ENCODE measurements at regions not wholly inside any gene's neighbourhood (a gene's known extent, or its start where the extent isn't known, plus 50 kb on each side); places are given as distances from the start of the nearest gene placed in this dataset.
"Not testable (repeated sequence)": the region's sequence is repeated elsewhere in the genome, so short reads cannot be mapped to it uniquely, and the experiment has no call there.

DNA sequence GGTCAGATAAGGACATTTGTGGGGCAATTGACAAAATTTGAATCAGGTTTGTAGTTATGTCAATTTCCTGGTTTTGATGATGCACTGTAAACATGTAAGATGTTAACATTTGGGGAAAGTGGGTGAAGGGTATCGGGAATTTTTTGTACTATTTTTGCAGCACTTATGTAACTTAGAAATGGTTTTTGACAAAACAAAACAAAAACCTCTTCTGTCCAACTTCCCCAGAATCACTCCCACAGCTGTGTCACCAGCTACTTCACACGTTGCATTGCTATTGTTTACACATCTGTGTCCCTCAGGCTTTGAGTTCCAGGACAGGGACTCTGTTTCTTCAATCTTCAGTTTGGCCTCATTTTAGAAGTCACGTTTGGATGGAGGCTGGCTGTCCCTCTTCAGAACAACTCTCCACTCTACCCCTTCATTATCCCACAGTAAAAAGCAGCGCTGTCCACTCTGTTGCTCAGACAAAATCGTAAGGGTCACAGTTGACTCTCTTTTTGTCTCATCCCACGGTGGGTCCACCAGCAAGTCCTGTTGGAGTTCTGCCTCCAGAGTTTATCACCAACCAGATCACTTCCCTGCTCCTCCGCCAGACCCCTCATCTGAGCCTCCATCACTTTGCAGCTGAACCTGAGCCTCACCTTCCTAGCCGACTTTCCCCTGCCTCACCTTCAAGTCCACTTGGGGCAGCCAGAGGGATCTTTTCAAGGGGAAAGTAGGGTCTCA is 63.2 kb downstream of the NENF start:
- DNase-seq, result no peak

DNA sequence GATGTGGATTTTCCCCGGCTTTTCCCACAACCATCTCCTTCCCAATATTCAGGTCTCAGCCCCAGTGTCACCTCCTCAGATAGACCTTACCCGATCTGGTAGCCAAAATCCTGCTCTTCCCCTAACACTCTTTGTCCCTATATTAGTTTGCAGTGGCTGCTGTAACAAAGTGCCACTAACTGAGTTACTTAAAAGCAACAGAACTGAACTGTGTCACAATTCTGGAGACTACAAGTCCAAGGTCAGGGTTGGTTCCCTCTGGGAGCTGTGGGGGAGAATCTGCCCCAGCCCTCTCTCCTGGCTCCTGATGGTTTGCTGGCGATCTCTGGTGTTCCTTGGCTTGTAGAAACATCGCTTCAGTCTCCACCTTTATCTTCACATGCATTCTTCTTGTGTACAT is 64.0 kb downstream of the NENF start:
- no peak for DNase-seq

DNA sequence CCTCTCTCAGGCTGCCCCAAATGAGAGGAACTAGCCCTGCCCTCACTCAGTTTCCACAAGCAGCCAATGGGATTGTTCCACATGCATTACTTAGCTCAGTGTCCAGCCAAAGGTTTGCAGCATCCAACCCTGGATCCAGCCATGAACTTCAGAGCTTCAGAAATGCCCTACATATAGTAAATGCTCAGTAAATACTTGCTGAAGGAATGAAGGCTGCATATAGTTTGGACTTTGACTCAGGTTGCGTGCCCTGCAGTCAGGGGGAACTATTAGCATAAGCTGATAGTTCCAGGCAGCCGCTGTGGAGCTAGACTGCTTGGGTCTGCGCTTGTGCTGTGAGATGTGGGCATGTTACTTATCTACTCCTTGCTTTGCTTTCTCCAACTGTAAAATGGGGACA is 64.8 kb downstream of the NENF start:
- no peak for DNase-seq

DNA sequence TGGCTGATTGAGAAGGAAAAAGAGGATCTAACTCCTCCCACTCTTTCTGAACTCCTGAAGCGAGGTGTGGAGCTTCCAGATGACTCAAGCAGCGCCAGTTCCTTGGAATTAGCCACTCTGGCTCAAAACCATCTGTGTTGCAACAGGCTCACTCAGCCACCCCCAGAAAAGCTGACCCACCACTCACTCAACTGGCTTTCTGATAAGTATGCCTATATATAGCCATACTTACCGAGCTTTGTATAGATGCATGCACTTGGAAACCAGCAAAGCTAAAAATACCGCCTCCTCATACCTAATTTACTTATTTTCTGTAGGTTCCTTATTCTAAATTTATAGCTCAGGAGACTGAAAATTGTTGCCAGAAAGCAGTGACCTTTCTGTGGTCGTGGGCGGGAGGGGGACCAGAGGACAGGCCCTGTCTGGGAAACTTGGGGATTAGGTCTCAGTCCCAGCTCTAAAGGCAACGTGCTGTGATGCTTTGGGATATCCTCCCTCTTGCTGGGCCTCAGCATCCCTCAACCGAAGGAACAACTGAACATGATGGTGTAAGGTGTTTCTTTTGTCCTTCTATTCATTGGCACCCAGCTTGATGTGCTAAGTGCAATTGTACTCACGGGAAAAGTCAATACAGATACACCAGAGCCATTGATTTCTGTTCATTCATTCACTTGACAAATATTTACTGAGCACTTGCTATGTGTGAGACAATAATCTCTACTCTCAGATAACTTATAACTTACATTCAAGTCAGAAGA is 65.7 kb downstream of the NENF start:
- peak; percentile 46 for DNase-seq

DNA sequence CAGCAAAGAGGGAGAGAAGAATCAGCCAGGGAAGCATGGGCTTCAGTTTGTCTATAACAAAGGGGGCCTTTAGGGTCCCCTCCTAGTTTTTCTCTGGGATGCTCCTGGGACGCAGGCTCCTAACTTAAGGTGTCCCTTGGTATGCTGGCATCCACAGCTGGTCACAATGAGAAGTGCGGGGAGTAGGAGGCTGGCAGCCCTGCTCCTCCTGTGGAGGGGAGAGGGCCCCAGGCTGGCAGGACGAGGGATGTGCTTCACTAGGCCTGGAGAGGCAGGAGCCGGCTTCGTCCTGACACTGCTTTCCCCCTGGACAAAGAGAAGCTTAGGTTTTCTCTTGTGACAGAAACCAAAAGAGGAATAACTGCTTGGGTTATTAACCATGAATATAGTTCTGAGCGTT is 67.6 kb downstream of the NENF start:
- DNase-seq, result no peak

DNA sequence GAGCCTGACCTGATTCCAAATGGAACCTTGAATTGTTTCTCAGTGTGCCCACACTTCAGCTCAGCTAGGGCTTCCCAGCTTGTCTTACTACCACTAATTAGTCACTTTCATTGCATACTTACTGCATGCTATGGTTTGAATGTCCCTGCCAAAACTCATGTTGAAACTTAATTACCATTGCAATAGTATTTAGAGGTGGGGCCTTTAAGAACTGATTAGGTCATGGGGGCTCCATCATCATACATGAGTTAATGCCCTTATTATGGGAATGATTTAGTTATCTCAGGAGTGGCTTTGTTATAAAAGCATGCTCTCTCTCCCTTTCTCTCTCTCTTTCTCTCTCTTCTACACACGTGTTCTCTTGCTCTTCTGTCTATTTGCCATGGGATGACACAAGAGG is 68.3 kb downstream of the NENF start:
- no peak for DNase-seq

DNA sequence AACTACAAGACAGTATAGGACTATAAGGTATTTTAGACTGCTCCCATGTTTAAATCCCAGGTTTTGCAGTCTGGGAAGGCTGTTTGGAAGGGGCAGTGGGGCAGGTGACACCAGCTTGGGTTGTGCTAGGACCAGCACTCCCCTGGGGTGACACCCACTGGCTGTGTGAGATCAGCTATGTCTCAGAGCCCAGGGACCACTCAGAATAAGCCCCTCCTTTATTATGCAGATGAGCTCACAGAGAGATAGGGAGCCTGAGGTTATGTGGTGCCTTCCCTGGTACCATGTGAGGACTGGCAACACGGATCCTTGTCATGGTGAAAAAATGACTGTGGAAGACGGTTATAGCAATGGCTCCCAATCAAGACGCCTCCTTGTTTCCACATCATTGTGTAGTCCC is 71.0 kb downstream of the NENF start:
- DNase-seq, result no peak

DNA sequence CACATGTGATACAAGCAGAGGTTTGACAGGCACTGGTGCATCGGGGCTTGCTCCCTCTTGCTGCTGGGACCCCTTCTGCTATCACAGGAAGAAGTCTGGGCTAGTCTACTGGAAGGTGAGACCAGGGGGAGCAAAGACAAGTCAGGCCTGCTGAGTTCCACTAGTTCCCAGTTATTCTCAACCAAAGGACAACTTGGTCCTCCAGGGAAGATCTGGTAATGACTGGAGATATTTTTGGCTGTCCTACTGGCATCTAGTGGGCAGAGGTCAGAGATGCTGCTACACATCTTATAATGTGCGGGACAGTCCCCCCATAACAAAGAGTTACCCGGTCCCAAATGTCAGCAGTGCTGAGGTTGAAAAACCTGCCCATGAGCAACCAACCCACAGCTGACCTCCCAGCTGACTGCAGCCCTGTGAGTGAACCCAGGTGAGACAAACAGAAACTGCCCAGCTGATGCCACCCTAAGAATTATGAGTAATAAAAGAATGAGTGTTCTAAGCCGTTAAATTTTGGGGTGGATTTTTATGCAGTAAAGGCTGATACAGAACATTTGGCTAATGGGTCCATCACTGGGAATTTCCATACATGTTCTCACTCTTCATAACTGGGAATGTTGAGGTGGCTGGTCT is 71.6 kb downstream of the NENF start:
- DNase-seq, result no peak

DNA sequence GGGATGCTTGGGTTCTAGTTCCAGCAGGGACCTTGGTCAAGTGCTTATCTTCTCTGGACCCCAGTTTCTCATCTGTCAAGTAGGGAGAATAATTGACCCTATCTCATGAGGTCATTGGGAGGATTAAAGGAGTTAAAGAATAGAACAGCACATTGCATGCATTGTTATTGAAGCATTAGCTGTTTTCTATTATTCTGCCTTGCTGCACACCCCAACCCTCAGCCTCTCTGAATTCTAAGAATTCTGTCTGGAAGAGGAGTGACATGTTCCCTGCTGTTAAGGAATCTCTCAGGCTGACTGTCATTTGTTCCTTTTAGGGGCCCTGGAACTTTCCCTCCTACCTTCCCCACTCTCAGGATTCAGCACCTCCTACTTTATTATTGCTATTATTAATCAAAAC is 73.9 kb downstream of the NENF start:
- DNase-seq, result no peak

DNA sequence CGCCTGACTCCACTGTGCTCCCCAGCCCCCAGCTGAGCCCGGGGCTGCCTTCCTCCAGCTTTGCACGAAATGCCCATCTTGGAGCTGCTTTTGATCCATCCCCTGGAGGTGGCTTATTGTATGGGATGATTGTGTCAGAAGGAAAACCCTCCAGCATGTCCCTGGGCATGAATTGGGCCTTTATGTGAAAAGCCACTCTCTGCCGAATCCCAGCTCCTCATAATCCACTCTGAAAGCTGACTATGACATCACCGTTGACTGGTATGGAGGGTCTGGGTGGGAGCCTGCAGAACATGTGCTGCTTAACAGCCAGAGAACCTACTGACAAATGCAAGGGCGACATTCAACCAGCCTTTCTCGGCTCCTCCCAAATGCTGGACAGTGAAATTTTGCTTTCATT is 74.6 kb downstream of the NENF start:
- DNase-seq, result no peak

DNA sequence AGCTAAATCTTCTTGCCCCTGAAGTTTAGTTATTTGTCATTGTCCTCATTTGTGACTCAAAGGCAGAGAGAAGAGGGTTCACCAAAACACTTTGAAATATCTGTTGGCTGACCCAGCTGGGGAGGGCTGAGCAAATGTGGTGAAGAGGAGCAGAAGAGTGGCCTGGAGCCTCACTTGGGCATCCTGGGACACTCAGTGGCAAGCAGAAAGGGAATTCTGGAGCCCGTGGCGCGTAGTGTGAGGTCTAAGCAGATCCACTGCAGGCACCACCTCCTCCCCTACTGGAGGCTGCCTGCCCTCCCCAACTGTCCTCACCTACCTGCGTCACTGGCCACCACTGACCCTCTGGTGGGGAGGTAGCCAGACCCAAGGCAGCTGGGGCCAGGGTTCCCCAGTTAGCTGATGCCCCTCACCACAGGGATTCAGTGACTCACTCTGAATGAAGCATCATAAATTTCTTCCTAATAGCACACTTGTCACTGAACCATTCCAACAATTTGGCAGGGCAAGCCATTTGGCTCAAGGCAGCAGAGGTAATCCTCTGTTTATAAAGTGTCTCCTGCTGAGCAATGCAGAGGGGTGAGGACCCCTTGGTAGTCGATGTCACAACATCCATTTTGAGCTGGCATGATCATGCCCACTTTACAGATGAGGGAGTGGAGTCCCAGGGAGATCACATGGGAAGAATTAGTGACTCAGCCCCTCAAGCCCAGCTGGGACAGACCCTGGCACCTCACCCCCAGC is 80.3 kb downstream of the NENF start:
- DNase-seq, result no peak

DNA sequence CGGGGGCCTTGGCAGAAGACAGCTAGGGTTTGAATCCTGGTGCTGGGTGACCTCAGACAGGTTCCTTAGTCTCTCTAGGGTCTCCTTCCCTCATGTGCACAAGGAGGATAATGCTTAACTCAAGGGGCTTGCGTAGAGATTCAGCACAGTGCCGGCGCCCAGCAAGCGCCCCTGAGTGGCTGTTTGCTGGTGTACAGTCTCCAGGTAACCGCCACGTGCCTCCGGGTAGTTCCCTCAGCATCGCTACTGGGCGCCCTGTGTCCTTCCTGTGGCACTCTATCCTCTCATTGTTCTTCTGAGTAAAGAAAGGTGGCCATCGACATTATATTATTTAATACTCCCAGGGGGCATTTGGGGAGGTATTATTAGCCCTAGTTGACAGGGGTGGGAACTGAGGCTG is 80.9 kb downstream of the NENF start:
- no peak for DNase-seq

DNA sequence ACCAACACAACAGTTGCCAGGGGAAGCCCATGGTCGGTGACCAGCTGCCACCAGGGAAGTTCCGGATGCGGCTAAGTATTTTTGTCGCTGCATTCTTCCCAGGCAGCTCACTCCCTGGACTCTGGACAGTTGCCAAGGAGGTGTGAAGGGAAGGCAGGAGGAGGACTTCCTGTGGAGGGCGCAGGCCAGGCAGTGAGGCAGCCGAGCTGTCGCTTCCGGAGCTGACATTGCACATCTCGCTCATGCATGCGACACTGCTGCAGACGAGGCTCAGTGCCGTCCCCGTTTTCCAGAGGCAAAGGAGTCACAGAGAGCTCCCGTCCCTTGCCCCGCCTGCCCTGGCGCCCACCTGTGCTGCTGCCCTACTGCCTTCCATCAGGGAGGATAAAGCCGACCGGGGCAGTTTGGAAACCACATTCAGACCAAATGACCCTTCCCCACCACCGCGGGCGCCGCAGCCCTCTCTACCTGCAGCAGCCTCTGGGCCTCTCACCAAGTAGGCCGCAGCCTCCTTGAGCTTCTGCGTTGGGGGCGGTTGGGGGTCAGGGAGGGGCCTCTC is 81.4 kb downstream of the NENF start:
- peak; percentile 65 for DNase-seq

DNA sequence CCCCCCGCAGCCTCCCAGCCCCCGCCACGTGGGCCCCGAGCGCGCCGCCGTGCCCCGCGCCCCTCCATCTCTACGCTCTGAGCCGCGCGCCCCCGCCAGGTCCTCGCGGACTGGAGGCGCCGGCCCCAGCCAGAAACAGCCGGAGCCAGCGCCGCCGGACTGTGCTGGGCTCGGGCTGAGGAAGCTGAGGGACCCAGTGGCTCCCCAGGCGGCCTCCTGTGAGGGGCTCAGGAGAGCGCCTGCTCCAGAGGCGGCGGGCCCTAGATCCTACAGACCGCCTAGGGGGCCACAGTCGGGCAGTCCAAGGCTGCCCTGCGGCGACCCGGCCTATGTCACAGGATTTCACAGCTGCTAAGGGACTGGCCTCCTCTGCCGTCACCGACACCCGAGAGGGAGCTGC is 82.1 kb downstream of the NENF start:
- no peak for DNase-seq

DNA sequence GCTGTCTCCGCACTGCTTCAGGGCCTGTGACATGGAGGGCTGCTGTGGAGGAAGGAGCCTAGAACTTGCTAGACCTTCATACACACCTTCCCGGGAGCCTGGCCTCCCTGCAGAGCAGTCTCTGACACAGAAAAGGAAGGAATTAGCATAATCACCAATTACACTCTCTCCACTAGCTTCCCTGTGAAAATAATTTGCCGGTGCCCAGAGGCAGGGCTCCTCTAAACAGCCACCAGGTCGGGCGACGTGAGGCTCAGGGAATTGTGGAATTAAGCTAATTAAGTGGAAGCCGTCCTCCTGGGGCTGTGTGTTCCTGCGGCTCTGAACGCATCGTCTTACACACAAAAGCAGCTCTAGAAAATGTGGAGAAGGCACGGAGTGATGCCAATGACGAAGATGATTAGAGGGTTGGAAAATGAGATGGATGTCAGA is 82.6 kb downstream of the NENF start:
- no peak for DNase-seq

DNA sequence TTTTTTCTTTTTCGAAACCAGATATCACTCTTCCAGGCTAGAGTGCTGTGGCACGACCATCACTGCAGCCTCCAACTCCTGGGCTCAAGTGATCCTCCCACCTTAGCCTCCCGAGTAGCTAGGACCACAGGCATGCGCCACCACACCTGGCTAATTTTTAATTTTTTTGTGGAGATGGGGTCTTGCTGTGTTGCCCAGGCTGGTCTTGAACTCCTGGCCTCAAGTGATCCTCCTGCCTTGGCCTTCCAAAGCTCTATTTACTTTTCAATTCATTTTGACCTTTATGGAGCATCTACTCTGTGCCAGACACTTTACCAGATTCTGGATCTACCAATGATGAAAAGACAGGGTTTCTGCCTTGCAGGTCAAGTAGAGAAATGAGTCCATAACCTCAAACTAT is 83.3 kb downstream of the NENF start:
- DNase-seq, result not testable (repeated sequence)

DNA sequence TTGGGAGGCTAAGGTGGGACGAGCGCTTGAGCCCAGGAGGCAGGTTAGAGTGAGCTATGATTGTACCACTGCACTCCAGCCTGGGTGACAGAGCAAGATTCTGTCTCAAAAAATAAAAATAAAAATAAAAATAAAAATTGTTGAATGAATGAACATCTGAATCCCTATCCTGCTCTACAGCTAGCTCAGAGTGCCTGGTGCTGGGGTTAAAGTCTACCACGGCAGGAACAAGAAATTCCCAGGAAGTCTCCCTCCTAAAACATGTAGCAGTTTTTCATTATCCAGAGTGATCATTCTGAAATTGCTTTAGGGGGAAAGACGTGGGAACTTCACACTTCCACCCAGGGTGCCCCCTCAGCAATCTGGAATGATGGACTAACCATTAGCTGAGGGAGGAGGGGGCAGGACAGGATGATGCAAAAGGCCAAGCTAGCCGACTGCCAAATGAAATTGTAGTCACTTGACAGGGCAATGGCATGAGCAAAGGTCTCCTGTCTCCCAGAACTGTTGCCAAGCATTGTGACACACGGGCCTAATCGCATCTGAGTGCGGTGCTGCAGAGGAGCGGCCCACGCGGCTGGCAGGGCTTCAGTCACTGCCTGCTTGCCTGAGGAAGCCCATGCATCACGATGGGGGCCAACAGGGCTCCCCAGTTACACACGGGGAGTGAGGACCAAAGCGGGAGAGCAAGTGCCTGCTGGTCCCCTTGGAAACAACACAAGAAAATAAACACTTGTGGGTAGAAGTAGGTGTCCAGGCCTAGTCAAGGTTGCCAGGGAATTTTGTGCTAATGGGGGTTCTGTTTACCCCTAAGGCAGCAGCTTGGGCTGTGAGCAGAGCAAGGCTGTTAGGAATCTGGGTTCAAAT is 85.7 kb downstream of the NENF start:
- DNase-seq, result no peak

DNA sequence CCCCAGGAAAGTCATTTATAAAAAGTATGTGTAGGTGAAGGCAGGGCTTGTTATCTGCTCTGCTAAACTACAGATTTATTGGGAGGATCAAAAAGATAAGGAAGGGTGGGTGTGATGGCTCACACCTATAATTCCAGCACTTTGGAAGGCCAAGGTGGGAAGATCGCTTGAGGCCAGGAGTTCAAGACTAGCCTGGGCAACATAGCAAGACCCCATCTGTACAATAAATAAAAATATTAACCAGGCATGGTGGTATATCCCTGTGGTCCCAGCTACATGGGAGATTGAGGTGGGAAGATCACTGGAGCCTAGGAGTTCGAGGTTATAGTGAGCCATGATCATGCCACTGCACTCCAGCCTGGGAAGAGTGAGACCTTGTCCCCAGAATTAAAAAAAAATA is 86.4 kb downstream of the NENF start:
- DNase-seq, result no peak

DNA sequence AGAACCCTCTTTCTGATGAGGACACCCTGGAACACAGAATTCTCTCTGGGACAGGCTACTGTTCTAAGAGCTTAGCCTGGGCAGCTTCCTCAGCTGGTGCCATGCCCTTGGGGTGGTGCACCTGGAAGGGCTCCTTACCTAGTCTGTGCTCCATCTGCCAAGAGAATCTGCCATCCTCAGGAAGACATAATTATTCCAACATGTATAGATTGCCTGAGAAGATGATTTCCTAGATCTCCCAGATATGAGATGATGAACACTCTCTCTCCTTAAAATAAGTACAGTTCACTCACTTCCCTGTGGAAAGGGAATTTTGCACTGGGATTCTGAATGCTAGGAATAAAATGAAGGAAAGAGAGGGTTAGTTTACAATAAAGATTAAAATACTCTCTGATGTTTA is 87.6 kb downstream of the NENF start:
- no peak for DNase-seq

DNA sequence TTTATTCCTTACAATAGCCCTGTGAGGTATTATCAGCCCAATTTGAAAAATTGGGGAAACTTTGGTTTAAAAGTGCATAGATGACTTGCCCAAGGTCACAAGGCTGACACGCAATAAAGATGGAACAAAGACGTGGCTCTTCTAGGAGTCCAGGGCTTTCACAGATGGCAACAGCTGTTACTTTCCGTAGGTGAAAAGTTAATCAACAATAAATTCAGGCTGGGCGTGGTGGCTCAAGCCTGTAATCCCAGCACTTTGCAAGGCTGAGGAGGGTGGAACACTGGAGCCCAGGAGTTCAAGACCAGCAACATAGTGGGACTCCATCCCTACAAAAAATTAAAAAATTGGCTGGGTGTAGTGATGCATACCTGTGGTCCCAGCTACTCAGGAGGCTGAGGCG is 87.8 kb upstream of the ATF3 start:
- DNase-seq, result no peak

DNA sequence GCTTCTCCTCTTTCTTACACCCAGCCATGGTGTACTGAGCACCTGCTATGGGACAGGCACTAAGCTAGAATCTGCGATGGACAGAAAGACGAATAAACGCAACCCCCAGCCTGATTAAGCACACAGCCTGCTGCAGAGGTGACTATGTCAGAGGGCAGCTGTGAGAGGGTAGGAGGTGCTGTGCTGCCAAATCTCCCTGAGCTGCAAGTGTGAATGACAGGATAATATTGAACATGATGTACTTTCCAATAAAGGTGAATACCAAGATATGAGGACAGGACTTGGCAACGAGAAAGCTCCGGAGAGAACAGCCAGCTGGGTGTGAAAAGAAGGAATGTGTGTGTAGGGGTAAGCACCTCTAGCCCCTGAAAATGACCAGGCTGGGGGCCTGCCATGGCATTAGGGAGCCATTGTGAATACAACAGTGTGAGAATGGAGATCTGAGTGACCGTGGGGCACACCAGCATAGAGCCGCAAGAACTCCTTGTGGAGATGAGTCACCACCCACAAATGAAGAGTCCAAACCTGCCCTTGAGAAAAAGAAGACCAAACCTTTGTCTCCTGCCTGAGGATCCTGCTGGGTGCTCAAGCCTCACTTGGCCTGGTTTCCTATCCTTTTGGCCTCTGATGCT is 83.0 kb upstream of the ATF3 start:
- no peak for DNase-seq

DNA sequence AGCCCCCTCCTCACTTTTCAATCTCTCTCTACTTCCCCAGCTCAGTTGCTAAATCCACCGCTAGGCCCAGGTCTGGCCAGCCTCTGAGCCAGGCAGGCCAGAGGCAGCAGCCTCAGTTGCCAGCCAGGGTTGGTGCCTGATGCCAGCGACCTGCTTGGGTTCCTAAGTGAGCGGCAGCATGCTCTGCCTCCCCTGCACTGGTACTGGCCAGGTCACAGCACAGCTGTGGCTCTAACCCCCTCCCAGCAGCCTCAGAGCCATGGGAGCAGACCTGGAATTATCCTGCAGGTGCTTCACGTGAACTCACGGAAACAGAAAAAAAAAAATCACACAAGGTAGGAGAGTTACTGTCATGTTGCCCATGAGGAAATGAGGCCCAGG is 82.5 kb upstream of the ATF3 start:
- no peak for DNase-seq
